ENCODE measurements at regions not wholly inside any gene's neighbourhood (a gene's known extent, or its start where the extent isn't known, plus 50 kb on each side); places are given as distances from the start of the nearest gene placed in this dataset.
"Not testable (repeated sequence)": the region's sequence is repeated elsewhere in the genome, so short reads cannot be mapped to it uniquely, and the experiment has no call there.

GRCh38 chr6:169974663-169975062 is 223.2 kb downstream of the ERMARD start:
- DNase-seq (ENCODE audit: low read depth in 3 of 3, low spot score in 2 of 3) = no peak

DNA sequence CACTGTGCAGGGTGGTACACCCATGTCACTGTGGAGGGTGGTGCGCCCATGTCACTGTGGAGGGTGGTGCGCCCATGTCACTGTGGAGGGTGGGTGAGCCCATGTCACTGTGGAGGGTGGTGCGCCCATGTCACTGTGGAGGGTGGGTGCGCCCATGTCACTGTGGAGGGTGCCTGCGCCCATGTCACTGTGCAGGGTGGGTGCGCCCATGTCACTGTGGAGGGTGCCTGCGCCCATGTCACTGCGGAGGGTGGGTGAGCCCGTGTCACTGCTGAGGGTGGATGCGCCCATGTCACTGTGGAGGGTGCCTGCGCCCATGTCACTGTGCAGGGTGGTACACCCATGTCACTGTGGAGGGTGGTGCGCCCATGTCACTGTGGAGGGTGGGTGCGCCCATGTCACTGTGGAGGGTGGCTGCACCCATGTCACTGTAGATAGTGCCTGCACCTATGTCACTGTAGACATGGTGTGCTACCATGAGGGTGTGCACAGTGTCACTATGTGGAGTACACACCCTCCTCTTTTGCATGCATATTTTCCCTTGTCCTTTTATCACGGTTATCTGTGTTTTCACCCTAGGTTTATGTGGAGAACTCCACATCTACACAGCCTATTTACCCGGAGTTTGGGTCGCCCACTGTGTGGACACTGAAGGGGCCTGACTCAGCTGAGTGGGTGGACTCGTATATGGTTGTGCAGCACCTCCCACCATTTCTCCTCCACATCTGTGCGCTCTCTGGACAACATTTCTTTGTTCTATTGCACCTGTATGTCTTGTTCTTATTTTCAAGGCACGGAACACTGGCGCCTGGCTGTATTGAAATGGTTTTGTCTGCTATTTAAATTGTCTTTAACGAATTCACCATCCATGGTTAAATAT is 222.4 kb downstream of the ERMARD start:
- DNase-seq (ENCODE audit: low read depth in 3 of 3, low spot score in 2 of 3) = not testable (repeated sequence)

DNA sequence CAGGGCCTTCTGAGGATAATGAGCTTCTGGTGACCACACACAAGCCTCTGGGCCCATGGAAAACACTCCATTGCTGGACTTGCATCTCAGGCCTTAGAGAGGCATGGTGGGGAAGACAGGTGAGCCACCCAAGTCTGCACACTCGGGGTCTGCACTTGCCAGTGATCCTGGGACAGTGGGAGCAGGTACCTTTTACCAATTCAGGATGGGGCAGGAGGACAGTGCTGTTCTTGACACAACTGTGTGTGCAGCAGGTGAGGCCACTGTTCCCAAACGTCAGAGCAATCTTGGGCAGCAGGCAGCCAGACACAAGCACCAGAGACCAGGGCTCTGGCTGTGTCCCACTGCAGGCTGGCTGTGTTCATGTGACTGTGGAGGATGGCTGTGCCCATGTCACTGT is 221.3 kb downstream of the ERMARD start:
- DNase-seq (ENCODE audit: low read depth in 3 of 3, low spot score in 2 of 3) = no peak

DNA sequence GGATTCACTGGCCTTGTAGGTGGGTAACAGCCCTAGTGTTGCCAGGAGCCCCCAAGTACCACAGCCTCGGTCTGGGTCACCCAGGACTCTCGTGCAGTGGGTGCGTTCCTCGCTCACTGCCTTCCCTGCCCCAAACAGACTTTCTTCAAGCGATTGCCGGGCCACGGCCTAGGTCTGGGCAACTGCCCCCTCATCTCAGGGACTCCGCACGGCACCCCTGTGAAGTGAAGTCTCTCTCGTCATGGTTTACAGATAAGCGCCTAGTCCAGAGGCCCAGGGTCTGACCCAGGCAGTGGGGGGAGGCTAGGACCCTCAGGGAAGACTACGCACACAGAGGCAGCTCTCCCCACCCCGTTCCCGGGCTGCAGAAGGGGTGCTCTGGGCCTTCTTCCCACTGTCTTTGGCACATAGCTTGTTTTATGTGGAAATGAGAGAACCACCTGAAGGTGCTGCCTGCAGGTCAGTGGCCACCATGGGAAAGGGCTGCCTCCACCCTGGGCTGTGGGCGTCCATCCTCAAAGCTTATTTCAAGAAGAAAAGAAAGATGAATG is 220.8 kb downstream of the ERMARD start:
- DNase-seq (ENCODE audit: low read depth in 3 of 3, low spot score in 2 of 3) = no peak

DNA sequence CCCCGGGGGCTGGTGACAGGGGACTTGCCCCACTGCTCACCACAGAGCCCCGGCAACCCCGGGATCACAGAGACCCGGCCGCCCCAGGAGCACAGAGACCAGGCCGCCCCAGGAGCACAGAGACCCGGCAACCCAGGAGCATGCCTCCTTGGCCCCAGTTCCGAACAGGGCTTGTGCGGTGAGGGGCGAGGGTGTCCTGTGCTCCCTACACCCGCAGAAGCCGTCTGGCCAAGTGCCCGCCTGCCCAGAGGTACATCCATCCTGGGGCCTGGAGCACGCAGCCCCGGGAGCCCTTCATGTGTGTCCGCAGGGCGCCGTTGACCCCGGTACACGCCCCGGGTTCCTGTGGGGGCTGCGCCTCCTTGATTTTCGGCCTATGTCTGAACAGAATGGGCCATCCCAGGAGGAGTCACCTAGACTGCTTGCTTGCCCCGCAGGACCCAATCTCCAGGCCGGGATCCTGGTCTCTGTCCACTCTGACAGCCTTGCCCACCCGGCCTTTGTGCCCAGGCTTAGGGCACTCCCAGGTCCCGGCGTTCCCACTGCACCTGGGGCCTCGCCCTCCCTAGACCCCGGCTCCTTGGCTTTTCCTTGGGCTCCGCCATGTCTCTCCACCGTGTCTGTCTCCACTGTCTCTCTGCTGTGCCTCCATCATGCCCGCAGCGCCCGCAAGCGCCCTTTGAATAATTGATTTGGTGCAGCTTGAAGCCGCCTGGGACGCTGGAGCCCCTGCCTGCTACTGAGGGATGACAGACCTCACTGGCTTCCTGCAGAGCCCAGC is 219.8 kb downstream of the ERMARD start:
- DNase-seq (ENCODE audit: low read depth in 3 of 3, low spot score in 2 of 3) = no peak

DNA sequence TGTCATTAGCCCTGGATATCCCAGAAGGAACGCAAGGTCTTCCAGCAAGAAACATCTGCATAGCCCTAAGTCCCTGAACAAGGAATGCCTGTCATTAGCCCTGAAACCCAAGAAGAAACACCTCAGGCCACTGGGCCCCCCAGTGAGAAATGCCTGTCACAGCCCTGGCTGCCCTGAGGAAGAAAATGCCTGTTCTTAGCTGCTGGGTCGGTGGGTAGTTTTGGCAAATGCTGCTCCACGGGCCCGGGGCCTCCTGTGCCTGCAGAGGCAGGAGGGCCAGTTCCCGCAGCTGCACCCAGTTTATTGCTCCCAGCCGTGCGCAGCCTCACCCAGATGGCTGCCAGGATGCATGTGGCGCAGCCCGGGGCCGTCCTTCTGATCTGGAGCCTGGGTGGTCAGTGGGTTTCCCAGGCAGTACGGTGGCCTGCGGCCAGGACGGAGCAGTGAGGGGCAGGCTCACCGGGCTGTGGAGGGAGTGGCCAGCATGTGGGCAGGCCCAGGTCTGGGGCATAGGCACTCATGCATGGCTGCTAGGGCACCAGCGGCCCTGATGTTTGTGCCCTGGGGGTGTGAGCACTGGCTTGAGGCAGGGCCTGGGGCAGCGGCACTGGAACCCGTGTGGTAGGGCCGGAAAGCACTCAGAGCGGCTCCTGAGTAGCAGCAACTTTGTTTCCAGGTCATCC is 219.0 kb downstream of the ERMARD start:
- no peak for DNase-seq (ENCODE audit: low read depth in 3 of 3, low spot score in 2 of 3)

GRCh38 chr6:169969372-169970099 is 218.1 kb downstream of the ERMARD start:
- DNase-seq (ENCODE audit: low read depth in 3 of 3, low spot score in 2 of 3) = no peak

GRCh38 chr6:169968541-169969270 is 217.3 kb downstream of the ERMARD start:
- DNase-seq (ENCODE audit: low read depth in 3 of 3, low spot score in 2 of 3) = no peak

GRCh38 chr6:169967687-169968086 is 216.3 kb downstream of the ERMARD start:
- DNase-seq (ENCODE audit: low read depth in 3 of 3, low spot score in 2 of 3) = no peak

DNA sequence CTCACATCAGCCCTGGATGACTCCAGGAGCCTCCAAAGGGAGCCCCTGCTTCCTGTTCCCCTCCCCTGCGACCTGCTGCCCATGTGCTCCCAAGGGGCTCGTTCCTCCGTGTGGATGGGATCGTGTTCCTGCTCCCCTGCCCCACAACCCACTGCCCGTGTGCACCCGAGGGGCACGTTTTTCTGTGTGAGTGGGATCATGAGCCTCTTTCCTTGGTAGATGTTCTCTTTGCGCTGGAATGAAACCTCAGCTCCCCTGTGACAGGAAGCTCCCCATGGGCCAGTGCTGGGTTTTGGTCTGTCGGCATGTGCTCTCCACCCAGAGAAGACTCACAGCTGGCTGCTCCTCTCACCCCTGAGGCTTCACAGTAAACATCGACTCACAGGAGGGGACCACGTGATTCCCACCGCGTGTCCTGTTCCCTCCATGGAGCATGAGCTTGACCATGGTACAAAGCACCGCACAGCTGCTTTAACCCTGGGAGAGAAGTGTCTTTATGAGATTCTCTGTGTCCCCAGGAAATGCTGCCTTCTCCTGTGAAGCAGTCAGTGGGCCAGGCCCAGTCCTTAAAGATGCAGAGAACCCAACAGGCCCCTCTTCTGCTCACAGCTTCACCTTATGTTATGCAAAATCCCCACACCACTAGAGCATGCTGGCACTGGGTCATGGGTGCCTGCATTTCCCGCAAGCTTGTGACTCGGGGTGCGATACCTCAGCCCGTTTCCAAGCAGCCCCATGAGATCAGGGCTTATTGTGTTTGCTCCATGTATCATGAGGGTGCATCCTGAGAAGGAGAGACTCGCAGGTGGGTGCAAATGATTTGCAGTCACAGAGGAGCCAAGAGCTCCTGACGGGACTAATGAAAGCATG is 215.1 kb downstream of the ERMARD start:
- DNase-seq (ENCODE audit: low read depth in 3 of 3, low spot score in 2 of 3) = no peak

GRCh38 chr6:169965657-169966311 is 214.4 kb downstream of the ERMARD start:
- no peak for DNase-seq (ENCODE audit: low read depth in 3 of 3, low spot score in 2 of 3)

DNA sequence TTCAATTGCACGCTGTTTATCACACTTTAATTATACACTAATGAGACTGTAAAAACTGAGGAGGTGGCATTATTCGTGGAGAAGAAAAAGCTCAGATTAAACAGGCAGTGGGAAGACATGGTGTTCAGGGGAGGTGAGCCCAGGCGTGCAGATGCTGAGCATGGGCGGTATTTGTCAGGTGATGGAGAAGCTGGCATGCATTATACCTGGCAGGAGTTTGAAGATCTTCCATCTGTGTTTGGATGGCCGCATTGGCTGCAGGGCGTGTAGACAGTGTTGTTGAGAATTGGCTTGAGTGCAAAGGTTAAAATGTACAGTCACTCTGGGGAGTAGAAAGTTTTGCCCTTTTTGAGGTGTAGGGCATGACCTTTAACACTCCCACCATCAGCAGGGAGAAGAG is 213.8 kb downstream of the ERMARD start:
- no peak for DNase-seq (ENCODE audit: low read depth in 3 of 3, low spot score in 2 of 3)

DNA sequence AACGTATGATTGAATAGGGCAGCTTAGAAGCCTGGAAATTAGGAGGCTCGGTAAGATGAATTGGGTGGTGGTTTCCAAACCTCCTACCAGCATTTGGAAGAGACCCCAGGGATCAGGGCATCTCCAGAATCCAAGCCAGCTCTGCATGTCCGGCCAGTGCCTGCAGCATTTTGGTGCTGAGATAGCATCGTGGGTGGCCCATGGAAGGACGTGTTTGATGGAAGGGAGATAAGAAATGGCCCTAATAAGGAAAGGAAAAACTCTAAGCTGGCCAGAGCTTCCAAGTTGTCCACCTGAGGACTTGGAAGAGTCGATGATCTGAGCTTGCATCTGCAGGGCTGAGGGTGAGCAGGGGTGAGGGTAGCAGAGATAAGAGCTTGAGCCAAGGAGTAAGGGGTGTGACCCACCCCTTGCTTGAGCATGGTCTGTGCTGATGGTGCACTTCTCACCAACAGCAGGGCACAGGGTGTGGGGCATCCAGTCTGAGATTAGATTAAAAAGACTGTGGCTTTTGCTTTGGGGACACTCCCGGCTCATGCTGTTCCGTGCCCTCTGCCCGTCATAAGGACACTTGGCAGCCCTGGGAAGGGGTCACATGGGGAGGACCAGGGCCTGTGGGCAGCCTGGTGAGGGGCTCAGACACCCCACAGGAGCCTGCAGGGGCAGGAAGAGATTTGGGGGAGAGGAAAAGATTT is 213.2 kb downstream of the ERMARD start:
- DNase-seq (ENCODE audit: low read depth in 3 of 3, low spot score in 2 of 3) = no peak

DNA sequence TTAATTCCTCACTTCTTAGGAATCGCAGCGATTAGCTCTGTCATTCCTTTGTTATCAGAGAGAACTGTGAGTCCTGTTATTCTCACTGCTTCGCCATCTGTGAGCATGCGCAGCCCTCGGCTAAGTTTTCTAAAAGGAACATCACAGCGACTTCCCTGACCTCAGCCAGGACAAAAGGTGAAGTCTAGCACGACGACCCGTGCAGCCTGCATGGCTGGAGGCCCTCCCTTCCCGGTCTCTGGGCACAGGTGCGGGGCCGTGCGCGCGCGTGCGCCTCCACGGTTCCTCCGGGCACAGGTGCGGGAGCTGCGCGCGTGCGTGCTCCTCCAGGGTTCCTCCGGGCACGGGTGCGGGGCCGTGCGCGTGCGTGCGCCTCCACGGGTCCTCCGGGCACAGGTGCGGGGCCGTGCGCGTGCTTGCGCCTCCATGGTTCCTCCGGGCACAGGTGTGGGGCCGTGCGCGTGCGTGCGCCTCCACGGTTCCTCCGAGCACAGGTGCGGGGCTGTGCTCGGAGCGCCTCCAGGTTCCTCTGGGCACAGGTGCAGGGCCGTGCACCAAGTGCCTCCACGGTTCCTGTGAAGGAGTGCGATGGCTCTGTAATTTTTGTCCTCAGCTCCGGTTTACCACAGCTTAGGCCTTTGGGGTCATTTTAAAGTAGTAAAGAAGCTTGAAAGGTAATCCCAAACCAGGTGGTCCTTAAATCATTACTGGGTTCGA is 212.3 kb downstream of the ERMARD start:
- no peak for DNase-seq (ENCODE audit: low read depth in 3 of 3, low spot score in 2 of 3)

DNA sequence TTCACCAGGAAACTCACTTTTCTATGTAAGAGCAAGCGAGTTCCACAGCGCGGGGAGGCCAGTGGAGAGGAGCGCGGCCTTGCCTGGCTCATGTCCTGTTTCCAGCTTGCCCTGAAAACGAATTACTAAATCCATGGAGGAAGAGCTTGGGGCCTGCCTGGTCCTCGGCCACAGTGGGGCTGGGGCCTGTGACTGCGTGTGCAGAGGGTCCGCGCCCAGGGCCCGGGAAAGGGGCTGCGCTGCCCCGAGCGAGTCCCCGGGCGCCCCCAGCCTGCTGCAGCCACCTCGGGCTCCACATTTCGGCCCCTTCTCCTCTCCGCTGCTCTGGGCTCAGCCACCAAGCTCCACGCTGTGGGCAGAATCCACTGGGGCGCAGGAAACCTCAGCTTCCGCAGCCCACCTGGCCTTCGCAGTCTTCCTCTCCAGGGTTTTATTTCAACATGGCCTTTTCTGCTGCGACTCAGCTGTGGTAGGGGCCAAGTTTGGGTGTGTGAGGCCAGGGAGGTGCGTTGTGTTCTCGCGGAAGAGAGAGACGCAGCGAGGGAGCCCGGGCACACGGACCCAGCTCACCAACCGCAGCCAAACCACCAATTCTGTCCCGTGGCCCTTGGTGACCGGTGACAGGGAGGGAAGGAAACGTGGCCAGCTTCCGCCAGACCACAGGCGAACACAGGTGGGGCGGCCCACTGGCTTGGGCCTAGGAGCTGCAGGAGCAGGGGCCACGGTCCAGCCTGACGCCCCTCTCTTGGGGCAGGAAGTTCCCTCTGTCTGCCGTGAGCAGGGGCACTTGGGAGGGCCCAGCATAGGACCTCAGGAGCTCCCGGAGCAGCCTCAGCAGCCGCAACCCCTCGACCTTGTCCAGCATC is 211.4 kb downstream of the ERMARD start:
- DNase-seq (ENCODE audit: low read depth in 3 of 3, low spot score in 2 of 3) = no peak
